ENCODE measurements at regions not wholly inside any gene's neighbourhood (a gene's known extent, or its start where the extent isn't known, plus 50 kb on each side); places are given as distances from the start of the nearest gene placed in this dataset.

DNA sequence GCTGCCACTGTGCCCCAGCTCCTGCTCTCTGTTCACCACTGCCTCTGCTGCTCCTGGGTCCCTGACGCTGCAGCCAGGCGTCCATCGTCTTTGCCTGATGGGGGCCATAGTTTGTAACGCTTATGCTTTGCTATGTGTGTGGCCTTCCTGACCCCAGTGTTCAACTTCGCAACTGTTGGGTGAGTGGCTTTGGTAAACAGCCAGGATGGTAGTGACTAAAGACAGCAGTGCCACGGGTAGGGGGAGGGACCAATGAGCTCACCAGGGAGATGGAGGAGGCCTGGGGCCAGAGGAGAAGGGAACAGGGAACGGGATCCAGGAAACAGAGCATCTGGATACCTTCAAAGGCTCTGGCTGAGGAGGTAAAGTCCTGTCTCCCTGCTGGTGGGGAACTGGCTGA, 75.9 kb upstream of the ALDH1L1 start:
- no peaks in the 10 kb centered on the region for H3K4me1 ChIP-seq (ENCODE audit: control insufficient read depth in 1 of 2, insufficient read depth in 2 of 2, low read length in 2 of 2)
- 80 to 81% methylated on average over 7 of the region's 7 CpGs for WGBS, 2 donors
- no peaks in the 10 kb centered on the region for H3K36me3 ChIP-seq (ENCODE audit: control insufficient read depth in 1 of 2, insufficient read depth in 2 of 2, low read length in 1 of 2)
- no peak overlapping the region for H3K4me3 ChIP-seq (ENCODE audit: low read length in 2 of 2)
- ATAC-seq (ENCODE audit: low FRiP score) (no peak), DNase-seq (no peak)
- H3K9me3 ChIP-seq (ENCODE audit: control insufficient read depth, low read length) = no peaks in the 10 kb centered on the region
- no peak overlapping the region for H3K27ac ChIP-seq (ENCODE audit: low read depth in 1 of 2, low read length in 2 of 2)
- H3K27me3 ChIP-seq (ENCODE audit: control insufficient read depth in 1 of 2, insufficient read depth in 2 of 2, low read length in 1 of 2) = no peaks in the 10 kb centered on the region
- intact Hi-C loops (cut with DNase I) = loop anchor here in 1 of 2 donors (5.0 kb wide), 2 partner anchors 124 to 216 kb away; no protein-coding TSS in a partner anchor

DNA sequence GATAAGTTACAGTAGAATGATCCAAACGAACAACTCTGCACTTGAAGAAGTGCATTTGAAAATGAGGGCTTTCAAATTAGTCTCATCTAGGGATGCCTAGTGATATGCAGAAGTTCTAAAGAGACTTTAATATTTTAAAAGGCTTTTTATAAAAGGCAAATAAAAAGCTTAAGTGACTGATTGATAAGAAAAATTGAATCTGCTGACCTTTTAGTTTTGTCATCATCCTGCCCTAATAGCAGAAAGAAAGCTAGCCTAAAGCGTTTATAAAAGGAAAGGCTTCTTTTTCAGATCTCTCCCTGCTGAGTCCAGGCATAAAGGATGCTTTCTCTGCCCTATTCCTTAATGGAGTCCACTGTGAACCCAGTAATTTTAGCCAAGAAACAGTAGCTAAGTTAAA, 72.7 kb upstream of the ALDH1L1 start:
- intact Hi-C loops (cut with DNase I) = loop anchor here in 1 of 2 donors (5.0 kb wide), 1 partner anchor 121 kb away; no protein-coding TSS in a partner anchor
- ATAC-seq (ENCODE audit: low FRiP score) = no peak
- WGBS, 2 donors = 86 to 90% methylated on average over 2 of the region's 2 CpGs

DNA sequence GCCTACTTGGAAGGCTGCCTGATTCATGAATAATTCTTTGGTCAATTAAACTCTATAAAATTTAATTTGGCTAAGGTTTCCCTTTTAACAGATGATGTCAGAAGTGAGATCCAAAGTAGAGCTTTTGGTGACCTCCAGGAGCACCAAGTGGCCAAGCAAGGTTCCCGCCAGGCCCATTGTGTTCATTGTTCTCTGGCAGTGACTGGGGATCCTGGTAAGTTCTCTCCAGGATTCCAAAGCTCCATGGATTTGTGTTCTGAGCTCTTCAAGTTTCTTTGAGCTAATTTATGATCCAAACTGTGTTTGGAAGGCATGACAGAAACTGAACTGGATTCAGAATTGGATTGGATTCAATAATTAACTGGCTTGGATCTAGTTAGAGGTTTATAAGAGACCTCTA, 72.0 kb upstream of the ALDH1L1 start:
- DNase-seq (no peak), ATAC-seq (ENCODE audit: low FRiP score) (no peak)
- intact Hi-C loops (cut with DNase I) = loop anchor here in 1 of 2 donors (5.0 kb wide), 1 partner anchor 120 kb away; no protein-coding TSS in a partner anchor
- H3K36me3 ChIP-seq (ENCODE audit: control insufficient read depth in 1 of 2, insufficient read depth in 2 of 2, low read length in 1 of 2) = no peaks in the 10 kb centered on the region
- H3K4me3 ChIP-seq (ENCODE audit: low read length in 2 of 2) = no peak overlapping the region
- WGBS, 2 donors = 90% methylated on average over 1 of the region's 1 CpG
- H3K27me3 ChIP-seq (ENCODE audit: control insufficient read depth in 1 of 2, insufficient read depth in 2 of 2, low read length in 1 of 2) = no peaks in the 10 kb centered on the region
- no peaks in the 10 kb centered on the region for H3K9me3 ChIP-seq (ENCODE audit: control insufficient read depth, low read length)
- no peak overlapping the region for H3K27ac ChIP-seq (ENCODE audit: low read depth in 1 of 2, low read length in 2 of 2)
- no peaks in the 10 kb centered on the region for H3K4me1 ChIP-seq (ENCODE audit: control insufficient read depth in 1 of 2, insufficient read depth in 2 of 2, low read length in 2 of 2)

More for the DNA sequence above, 72.7 kb upstream of the ALDH1L1 start:
- no peaks in the 10 kb centered on the region for H3K4me1 ChIP-seq (ENCODE audit: control insufficient read depth in 1 of 2, insufficient read depth in 2 of 2, low read length in 2 of 2)
- H3K27me3 ChIP-seq (ENCODE audit: control insufficient read depth in 1 of 2, insufficient read depth in 2 of 2, low read length in 1 of 2) = no peaks in the 10 kb centered on the region
- no peaks in the 10 kb centered on the region for H3K9me3 ChIP-seq (ENCODE audit: control insufficient read depth, low read length)
- no peak overlapping the region for H3K27ac ChIP-seq (ENCODE audit: low read depth in 1 of 2, low read length in 2 of 2)
- H3K36me3 ChIP-seq (ENCODE audit: control insufficient read depth in 1 of 2, insufficient read depth in 2 of 2, low read length in 1 of 2) = no peaks in the 10 kb centered on the region
- DNase-seq = no peak
- no peak overlapping the region for H3K4me3 ChIP-seq (ENCODE audit: low read length in 2 of 2)

DNA sequence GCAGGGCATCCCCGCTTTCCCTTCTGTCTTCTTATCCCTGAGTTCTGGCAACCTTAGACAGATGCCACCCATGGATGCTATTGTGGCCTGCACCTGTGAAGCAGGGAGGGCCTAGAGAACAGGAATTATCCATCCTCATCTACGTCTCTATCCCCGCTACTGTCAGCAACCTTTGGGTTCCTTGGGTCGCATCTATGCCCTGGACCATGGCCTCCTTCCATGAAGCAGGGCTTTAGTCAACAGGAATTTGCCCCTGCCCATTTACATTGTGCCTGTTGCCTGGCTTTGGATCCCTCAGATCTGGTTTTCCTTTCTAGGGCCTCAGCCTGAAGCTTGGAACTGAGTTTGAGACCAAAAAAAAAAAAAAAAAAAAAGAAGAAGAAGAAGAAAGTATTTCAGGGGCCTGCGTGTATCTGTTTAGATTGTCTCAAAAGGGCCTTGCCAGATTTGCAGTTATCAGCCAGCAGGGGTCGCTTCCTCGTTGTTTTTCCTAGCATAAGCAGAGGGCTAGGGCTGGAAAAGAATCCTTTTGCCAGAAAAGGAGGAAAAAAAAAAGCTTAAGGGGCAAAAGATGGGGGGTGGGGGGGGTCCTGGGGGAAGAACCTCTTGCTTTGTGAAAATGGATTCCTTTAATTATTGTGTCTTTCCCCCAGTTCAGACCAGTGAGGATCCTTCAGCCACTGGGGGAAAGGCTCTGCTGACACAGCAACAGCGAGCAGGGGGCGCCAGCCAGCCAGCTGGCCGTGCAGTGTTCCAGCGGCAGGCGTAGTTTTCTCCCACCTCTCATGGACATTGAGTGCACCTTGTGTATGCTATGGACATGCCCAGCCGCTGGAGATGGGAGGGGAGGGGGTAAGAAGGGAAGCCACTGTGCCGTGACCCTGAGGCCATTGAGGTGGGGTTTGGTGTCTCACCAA, 65.7 kb upstream of the ALDH1L1 start:
- WGBS, 2 donors = 49 to 57% methylated on average over 14 of the region's 14 CpGs
- no peaks in the 10 kb centered on the region for H3K27me3 ChIP-seq (ENCODE audit: control insufficient read depth in 1 of 2, insufficient read depth in 2 of 2, low read length in 1 of 2)
- no peaks in the 10 kb centered on the region for H3K4me1 ChIP-seq (ENCODE audit: control insufficient read depth in 1 of 2, insufficient read depth in 2 of 2, low read length in 2 of 2)
- H3K27ac ChIP-seq (ENCODE audit: low read depth in 1 of 2, low read length in 2 of 2) = no peak overlapping the region
- H3K4me3 ChIP-seq (ENCODE audit: low read length in 2 of 2) = no peak overlapping the region
- DNase-seq = peak in 1 of 2 donors; percentile 79
- peak; percentile 76 for ATAC-seq (ENCODE audit: low FRiP score)
- intact Hi-C loops (cut with DNase I) = loop anchor here in 1 of 2 donors (1.0 to 5.0 kb wide), 2 partner anchors 109 to 143 kb away; no protein-coding TSS in a partner anchor
- H3K9me3 ChIP-seq (ENCODE audit: control insufficient read depth, low read length) = no peaks in the 10 kb centered on the region
- H3K36me3 ChIP-seq (ENCODE audit: control insufficient read depth in 1 of 2, insufficient read depth in 2 of 2, low read length in 1 of 2) = no peaks in the 10 kb centered on the region

Measured in aorta (tissue), 5 donors.